GM19468 (cell line): ENCODE measurements at regions not wholly inside any gene's neighbourhood (a gene's known extent, or its start where the extent isn't known, plus 50 kb on each side); places are given as distances from the start of the nearest gene placed in this dataset.
"Not testable (repeated sequence)": the region's sequence is repeated elsewhere in the genome, so short reads cannot be mapped to it uniquely, and the experiment has no call there.

ENCODE experiments used
- ATAC-seq: cut with Tn5 transposase; IDR thresholded peaks from one replicate; pipeline ENCODE4 v1.9.1; 2021; ENCODE audit warnings: mild to moderate bottlenecking, moderate library complexity, moderate number of reproducible peaks; ENCODE audit not compliant: unreplicated experiment; ENCODE audit errors: extremely low read depth

DNA sequence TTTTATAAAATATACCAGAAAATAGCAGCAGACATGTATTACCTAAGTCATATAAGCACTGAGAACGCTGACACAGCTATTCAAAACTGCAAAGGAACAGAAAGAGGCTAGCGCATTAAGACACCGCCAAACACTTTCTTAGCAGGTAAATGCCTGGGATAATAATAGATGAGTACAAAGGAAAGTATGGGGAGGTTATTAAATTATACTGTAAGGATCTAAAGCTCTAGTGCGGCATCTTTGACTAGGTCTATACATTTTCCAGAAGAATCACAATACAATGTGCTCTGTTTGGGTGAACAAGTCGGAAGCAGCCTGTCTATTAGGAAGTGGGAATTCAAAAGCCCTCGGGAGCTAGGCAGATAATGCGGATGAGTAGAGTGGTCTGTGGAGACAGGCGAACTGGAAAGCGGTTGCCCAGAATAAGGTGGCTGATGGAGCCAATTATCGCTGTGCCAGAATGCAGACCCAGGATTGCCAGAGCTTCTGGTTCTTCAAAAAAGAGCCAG, 443.6 kb upstream of the TENM3 start:
- ATAC-seq = no peak

DNA sequence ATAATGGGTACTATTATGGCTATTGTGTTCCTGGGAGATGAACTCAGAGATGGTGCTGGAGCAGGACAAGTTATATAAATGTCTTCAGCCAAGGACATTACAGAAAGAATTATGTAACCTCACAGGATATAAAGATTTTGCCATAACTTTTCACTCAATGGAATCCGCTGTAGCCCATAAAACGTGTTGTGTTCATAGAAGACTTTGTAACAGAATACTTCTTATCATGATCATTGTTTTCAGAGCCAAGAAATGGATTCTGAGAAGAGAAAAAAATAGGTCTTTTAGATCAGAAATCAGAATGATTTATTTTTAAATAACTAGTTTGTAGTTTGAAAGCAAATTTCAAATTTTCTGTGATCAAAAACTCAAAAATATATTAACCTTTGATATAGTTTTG, 441.0 kb upstream of the TENM3 start:
- no peak for ATAC-seq

DNA sequence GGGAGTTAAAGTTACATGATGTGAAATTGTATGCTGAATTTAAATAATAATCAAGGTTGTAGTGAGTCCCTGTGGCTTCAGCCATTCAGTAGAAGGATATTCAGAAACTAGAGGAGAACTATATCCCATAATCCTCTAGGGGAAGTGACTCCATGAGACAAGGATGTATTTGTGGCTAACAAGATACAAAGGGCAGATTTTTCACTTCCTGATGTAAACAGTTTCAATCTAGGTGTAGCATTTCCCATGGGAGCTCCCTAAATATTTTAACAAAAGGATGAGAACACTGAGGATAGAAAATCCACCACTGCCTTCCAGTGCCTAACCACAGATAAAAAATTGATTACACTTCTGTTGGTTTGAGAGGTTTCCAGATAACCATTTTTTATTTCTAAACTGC, 435.4 kb upstream of the TENM3 start:
- ATAC-seq = no peak

DNA sequence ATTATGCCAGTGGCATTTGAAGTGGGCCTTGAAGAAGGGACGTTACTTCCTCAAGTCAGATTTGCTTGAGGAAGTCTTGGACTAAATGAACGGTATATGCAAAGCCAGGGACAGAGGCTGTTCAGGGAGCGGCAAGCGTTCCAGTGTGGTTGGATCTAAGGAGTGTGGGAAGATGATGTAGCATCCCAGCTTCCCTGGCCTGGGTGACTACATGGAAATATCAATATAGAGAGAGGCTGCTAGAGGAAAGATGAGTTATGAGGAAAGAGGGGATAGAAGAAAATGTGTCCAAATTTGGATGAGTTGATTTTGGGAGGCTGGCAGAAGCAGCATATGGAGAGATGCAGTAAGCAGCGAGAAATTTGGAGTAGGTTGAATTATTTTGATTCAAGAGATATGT, 432.5 kb upstream of the TENM3 start:
- ATAC-seq = no peak

DNA sequence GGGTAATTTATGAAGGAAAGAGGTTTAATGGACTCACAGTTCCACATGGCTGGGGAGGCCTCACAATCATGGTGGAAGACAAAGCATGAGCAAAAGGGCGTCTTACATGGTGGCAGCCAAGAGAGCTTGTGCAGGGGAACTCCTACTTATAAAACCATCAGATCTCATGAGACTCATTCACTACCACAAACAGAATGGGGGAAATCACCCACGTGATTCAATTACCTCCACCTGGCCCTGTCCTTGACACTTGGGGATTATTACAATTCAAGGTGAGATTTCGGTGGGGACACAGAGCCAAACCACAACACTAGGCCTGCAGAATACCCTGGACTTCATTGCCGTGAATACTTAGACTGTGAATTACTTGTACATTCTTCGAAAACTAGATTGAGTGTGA, 431.7 kb upstream of the TENM3 start:
- ATAC-seq = not testable (repeated sequence)

DNA sequence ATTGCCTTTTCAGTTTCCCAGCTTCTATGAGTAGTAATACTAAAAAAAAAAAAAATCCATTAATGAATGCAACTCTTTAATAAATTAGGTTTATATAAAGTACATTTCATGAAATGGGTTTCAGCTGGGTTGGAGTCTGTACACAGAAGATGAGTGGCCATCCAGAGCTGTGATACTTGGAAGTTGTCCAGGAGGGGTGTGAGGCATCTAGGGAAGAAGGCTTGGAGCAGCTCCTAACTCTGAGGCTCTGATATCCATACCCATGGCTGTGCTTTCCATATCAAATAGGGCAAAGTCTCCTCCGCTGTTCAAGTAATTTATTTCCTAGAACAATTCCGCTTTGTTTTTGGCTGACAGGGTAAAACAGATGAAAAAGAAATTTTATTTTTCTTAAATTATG, 423.3 kb upstream of the TENM3 start:
- ATAC-seq = no peak

DNA sequence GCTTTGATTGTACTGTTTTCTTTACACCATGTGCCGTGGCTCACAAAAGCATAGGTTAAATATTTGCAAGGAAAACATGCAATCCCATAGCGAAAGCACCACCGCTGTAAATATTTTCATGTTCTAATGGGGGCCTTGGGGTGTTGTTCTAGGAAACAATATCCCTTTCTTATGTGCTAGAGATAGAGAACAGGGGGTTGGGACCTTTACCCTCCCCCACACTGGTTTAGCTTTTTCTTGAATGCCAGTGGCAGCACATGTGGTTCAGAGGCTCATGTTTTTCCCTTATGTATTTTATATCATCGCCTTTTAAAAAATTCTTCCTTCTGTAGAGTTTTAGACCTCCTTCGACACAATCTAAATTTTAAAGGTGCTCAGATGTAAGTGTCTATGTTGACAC, 422.6 kb upstream of the TENM3 start:
- no peak for ATAC-seq

DNA sequence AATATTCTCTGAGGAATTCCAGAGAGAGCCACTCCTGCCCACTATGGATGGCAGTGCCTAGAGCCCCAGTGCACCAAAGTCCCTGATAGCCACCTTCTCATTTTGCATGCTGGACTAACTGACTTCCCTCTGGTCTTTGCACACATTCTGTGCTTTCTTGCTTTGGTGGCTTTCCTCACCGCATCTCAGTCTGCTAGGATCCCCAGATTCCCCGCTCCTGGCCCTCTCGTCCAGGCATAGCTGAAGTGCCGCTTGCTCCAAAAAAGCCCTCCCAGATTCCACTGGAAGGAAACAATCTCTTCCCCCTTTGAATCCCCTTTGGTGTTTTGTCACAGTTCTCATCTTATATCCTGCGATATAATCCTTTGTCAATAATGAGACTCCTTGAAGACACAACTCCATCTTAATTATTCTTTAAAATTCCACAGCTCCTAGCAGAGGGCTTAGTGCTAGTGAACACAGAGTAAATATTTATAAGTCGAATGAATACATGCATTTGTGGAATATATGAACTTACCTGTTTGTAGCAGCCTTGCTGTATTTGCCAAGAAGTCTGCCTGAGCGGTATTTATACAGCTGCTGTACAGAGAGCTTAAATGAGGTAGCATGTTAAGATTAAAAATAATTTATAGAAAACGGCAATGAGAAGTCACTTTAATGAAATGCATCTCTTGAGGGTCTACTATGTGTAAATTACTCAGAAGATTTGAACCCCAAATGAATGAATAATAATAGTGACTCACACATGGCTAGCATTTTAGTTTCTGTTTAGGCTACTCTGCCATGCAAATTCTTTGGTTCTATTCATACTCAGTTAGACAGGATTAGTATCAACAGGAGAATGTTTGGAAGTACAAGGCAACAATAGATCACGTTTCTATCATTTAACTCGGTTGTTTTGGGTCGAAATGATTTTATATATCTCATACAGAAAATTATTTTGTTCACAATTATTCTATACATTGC, 421.9 kb upstream of the TENM3 start:
- ATAC-seq = no peak

DNA sequence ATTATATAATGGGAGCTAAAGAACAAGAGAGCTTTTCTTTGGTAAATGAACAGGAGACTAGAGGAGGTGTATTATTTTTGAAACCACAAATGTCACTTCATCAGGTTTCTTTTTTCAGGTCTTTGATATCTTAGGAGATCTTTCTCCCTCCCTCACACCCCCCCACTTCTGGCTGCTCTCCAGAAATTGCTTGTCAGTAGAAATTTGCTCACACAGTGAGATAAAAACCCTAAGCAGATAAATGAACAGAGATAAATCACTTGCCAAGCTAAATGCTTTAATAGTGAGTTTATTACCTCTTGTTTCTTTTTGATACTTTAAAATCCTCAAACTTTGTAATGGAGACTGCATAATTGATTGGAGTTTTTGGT, 421.2 kb upstream of the TENM3 start:
- ATAC-seq = no peak

DNA sequence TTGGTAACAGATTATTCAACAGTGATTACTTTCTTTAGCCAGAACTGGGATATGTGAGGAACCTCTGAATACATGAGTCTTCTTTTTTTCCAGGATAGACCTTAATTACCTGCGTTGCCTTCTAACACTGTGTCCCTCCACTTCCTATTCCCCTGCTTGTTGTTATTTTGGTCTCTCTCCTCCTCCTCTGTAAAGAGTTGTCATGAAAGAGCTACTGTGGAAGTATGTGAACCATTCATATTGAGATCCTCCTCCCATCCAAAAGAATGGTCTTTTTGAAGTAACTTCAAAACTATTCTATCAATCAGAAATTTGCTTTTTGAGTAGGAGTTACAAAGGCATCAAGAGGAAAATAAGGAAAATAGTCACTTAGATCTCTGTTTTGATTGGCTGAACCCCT, 420.0 kb upstream of the TENM3 start:
- ATAC-seq = no peak

DNA sequence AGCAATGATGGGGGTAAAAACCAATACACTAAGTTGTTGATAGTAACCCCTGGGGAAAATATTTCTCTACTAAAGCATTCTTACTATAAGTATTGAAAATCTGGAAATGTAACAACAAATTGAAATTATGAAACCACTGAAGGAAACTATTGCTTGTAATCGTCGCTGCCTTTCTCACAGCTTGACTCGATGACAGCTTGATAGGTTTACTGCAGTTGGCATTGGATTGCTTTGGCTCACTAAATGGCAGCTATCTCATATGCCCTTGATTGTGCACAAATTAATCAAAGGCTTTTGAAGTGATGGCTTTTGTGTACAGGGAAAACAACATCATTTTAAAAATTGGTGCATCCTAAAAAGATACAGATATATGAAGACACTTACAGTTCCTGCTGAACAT, 419.6 kb upstream of the TENM3 start:
- ATAC-seq = no peak

DNA sequence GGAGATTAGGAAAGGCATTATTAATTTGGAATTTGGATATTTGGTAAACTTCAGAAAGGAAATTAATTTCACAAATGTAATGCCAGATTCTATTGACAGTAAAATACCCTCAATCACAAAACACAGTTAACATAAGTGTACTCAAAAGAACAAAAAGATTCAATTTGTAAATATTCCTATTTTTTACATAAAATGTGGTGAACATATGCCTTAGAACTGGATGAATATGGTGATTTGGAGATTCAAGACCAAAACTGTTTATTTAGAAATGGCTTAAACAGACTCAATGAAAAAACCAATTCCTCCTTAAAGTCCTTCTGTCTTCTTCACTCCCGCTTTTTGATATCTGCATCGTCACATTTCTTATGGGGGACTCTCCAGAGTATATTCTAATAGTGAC, 417.6 kb upstream of the TENM3 start:
- no peak for ATAC-seq

DNA sequence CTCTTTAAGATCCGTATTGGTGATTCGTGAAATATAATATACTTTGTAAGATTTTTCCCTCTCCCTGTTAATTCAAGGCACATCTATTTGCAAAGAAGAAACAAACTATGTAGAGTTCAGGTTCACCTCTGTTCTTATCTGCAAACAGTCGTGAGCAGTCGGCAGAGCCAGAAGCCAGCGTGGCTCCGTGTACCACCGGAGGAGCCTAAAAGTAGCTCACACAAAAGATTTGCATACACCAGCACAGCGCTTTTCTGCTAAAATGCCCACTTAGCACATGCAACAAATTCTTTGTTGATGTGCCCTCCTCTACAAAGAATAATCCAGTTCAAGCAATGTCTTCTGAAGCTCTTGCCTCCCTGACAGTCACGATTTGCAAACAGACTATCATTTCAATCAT, 416.0 kb upstream of the TENM3 start:
- no peak for ATAC-seq

DNA sequence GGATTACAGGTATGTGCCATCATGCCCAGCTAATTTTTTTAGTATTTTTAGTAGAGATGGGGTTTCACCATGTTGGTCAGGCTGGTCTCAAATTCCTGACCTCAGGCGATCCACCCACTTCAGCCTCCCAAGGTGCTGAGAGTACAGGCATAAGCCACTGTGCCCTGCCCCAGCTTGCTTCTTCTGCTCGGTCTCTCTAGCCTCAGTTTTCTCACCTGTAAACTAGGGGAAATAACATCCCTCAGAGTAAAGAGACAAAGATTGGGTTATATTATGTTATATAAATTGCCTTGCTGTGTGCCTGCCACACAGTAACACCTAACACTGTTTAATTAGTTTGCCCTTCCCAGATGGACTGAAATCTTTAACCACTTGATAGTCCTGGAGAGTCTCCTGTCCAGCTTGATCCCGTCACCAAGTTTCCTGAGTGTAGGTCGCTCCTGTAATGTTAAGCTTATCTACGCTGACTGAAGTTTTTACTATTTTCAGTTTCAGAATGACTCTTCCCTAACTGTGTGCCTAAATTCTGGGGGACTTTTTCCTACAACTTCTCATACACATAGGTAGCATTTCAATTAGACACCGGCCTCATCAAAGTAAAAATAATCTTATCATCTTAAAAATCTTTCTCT, 412.7 kb upstream of the TENM3 start:
- peak; percentile 41 for ATAC-seq

DNA sequence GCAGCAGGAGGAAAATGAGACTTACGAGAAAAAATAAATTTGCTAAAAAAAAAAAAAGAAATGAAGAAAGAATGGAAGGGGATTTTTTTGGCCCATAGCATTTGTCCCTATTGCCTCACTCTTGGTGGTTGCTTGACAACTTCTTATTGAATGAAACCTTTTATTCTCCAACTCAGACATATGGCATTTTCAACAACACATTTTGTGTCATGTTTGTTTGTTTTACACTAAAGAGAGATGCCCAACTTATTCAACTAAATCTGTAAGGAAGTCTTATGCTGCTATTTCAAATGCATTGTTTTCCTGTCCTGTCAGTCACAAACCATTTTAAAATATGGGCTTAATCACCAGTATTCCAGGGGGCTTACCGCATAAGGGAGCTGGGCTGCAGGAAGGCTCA, 409.1 kb upstream of the TENM3 start:
- ATAC-seq = no peak

DNA sequence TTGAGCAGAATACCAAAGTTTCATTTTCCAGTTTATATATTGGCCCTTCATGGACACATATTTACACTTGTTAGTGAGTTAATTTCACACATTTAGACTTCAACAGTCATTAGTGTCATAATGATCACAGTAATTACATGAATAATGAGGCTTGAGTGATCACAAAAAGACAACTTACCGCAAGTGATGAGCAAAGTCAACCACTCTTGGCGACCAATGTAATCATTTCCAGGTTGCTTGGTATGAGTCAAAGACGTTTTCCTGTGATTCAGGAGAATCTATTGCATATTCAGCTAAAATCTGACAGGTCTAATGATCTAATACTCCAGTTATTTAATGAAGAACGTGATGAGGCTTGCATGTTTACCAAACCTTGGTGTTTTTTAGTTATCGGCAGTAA, 407.9 kb upstream of the TENM3 start:
- no peak for ATAC-seq

DNA sequence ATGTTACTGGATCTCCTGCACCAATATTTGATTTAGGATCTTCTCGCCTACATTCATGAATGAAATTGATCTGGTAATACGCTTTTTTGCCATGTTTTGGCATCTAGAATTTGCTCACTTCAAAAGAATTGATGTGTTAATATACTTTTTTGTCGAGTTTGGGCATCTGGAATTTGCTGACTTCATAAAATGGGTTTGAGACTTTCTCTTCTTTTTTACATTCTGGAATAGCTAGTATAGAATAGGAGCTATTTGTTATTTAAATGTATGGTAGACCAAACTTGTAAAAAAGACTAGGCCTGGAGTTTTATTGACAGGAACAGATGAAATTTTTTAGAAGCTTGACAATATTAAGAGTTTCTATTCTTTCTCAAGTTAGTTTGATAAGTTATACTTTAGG, 404.9 kb upstream of the TENM3 start:
- no peak for ATAC-seq

DNA sequence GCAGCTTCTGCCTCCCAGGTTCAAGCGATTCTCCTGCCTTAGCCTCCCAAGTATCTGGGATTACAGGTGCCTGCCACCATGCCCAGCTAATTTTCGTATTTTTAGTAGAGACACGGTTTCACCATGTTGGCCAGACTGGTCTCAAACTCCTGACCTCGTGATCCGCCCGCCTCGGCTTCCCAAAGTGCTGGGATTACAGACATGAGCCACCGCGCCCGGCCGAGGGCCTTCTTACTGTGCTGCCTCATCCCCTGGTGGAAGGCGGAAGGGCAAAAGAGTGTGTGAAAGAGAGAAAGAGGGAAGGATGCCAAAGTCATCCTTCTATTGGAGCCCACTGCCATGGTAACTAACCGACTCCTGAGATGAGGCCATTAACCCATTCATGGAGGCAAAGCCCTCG, 399.4 kb upstream of the TENM3 start:
- not testable (repeated sequence) for ATAC-seq

DNA sequence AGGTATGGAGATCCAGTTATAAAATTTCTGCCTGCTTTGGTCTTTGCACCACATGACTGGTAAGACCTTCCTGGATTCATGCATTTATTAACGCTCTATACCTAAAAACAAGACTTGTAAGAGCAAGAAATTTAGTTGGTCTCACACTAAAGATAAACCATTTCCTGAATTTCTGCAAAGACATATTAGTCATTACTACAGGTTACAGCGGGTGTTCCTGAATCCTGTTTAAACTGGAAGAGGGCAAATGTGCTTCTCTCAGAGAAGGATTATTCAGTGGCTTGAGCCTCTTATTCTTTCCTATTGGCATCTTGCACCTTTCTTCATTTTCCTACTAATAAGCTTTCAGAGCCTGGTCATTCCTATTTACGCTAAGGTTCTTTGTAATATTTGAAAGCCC, 397.6 kb upstream of the TENM3 start:
- no peak for ATAC-seq

DNA sequence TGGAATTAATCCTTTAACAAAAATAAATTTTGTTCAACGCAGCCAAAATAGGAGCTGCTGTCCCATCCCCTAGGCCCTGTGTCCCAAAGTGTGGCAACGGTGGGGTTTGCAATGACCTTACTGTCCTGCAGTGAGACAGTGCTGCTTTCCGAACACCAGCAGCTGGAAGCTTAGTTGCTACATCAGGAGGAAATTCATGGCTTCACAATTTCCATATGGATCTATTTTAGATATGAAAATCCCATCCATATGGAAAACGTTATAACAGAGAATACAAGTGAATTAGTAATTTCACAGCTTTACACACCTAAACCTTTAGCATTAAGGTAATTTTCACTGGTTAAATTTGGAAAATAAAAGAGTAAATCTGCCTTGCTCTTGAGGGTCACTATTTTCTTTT, 396.3 kb upstream of the TENM3 start:
- no peak for ATAC-seq

DNA sequence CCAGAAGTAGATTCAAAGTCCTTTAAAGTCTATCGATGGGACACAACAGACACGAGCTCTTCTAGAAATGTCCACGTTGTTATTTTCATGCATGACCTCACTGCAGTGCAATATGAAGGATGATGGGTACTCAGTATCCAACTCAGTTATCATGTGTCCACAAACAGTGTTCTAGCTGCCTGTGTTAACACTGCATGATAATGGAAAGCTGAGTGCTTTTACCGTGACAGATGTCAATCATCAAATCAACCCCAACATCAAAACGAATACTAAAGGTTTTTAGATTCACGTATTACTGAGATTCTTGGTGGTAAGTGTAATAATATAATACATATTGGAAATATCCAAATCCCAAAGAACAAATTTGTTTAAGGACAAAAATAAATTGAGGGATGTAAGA, 394.8 kb upstream of the TENM3 start:
- no peak for ATAC-seq

DNA sequence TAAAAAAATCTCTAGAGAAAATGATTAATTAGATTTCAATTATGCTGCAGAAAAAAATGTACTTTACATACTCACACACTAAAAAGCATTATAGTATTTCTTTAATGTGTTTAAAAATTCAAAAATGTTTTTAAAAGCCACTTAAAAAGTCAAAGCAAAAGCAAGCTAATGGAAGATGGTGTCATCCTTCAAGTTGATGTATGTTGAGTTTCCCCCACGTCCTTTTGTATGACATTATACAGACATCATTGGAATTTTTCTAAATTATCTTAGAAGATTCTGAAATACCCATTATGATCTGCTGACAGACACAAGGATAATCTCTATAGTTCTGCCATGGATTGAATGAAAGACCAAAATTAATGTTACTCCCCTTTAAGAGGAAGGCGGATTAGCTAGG, 393.7 kb upstream of the TENM3 start:
- no peak for ATAC-seq
